ENCODE measurements at regions not wholly inside any gene's neighbourhood (a gene's known extent, or its start where the extent isn't known, plus 50 kb on each side); places are given as distances from the start of the nearest gene placed in this dataset.

GRCh38 chr9:110058304-110058953, 149.5 kb downstream of the C9orf152 start:
- Histone ChIP-seq H3K4me1 (replicated peaks) (no peaks in the 10 kb centered on the region), H3K36me3 (no peaks in the 10 kb centered on the region), H3K4me3 (no peak overlapping the region), H3K9me3 (no peaks in the 10 kb centered on the region), H3K27me3 (replicated peaks; ENCODE audit: insufficient read depth) (no peaks in the 10 kb centered on the region), H3K27ac (no peak overlapping the region)
- no peak for DNase-seq (ENCODE audit: low spot score)
- WGBS = 33% methylated on average over 5 of the region's 5 CpGs
- intact Hi-C loops (cut with DNase I) = loop anchor here (5.0 kb wide), 1 partner anchor 156 kb away; no protein-coding TSS in a partner anchor
- TF ChIP-seq POLR2A (IDR thresholded peaks at IDR 0.05) (no peak), POLR2AphosphoS5 (IDR thresholded peaks at IDR 0.05) (peak; percentile 28), CTCF (IDR thresholded peaks at IDR 0.05) (peak in 3 of 4 experiments; percentile 47 to 62 (median 57))

- no peak overlapping the region for H3K27ac ChIP-seq
- intact Hi-C loops (cut with DNase I) = loop anchor here (5.0 kb wide), 1 partner anchor 157 kb away; no protein-coding TSS in a partner anchor
Measured at GRCh38 chr9:110059461-110059860, 148.5 kb downstream of the C9orf152 start.

GRCh38 chr9:110064803-110065202, 143.2 kb downstream of the C9orf152 start:
- no peaks in the 10 kb centered on the region for H3K36me3 ChIP-seq
- intact Hi-C loops (cut with DNase I) = no loop called here
- no peak for DNase-seq (ENCODE audit: low spot score)
- no peak for TF ChIP-seq CTCF (IDR thresholded peaks at IDR 0.05)
- no peak for TF ChIP-seq POLR2AphosphoS5 (IDR thresholded peaks at IDR 0.05)
- no peak for TF ChIP-seq POLR2A (IDR thresholded peaks at IDR 0.05)
- no peaks in the 10 kb centered on the region for H3K27me3 ChIP-seq (replicated peaks; ENCODE audit: insufficient read depth)
- no peaks in the 10 kb centered on the region for H3K4me1 ChIP-seq (replicated peaks)
- H3K4me3 ChIP-seq = no peak overlapping the region
- WGBS = 79% methylated on average over 5 of the region's 5 CpGs
- H3K27ac ChIP-seq = no peak overlapping the region
- H3K9me3 ChIP-seq = no peaks in the 10 kb centered on the region

More at GRCh38 chr9:110059461-110059860, 148.5 kb downstream of the C9orf152 start:
- TF ChIP-seq CTCF (IDR thresholded peaks at IDR 0.05) = no peak
- no peak for TF ChIP-seq POLR2A (IDR thresholded peaks at IDR 0.05)
- TF ChIP-seq POLR2AphosphoS5 (IDR thresholded peaks at IDR 0.05) = no peak
- no peak for DNase-seq (ENCODE audit: low spot score)
- H3K4me3 ChIP-seq = no peak overlapping the region
- WGBS = 64% methylated on average over 1 of the region's 1 CpG
- H3K27me3 ChIP-seq (replicated peaks; ENCODE audit: insufficient read depth) = no peaks in the 10 kb centered on the region
- H3K9me3 ChIP-seq = no peaks in the 10 kb centered on the region
- H3K36me3 ChIP-seq = no peaks in the 10 kb centered on the region
- no peaks in the 10 kb centered on the region for H3K4me1 ChIP-seq (replicated peaks)

- no peak overlapping the region for H3K27ac ChIP-seq
Measured at GRCh38 chr9:110065532-110065931, 142.4 kb downstream of the C9orf152 start.

More at GRCh38 chr9:110065532-110065931, 142.4 kb downstream of the C9orf152 start:
- Histone ChIP-seq H3K9me3 (no peaks in the 10 kb centered on the region), H3K4me3 (no peak overlapping the region), H3K4me1 (replicated peaks) (no peaks in the 10 kb centered on the region), H3K36me3 (no peaks in the 10 kb centered on the region), H3K27me3 (replicated peaks; ENCODE audit: insufficient read depth) (no peaks in the 10 kb centered on the region)
- intact Hi-C loops (cut with DNase I) = no loop called here
- TF ChIP-seq CTCF (IDR thresholded peaks at IDR 0.05) (no peak), POLR2AphosphoS5 (IDR thresholded peaks at IDR 0.05) (no peak), POLR2A (IDR thresholded peaks at IDR 0.05) (no peak)
- WGBS = 88% methylated on average over 2 of the region's 2 CpGs
- no peak for DNase-seq (ENCODE audit: low spot score)
